GM23338 (cell line): ENCODE measurements at regions not wholly inside any gene's neighbourhood (a gene's known extent, or its start where the extent isn't known, plus 50 kb on each side); places are given as distances from the start of the nearest gene placed in this dataset.

Experiments
- CREB1 ChIP-seq: fragments of 250-450 bp; sonication (Bioruptor Pico); IDR thresholded peaks from 2 replicates; pipeline ENCODE4 v1.5.0; 2020; ENCODE audit warnings: low read depth, mild to moderate bottlenecking, moderate library complexity
- CTCF ChIP-seq, 2 experiments: fragments of 200-600 bp in 1 of 2; sonication (generic) in 1 of 2; conservative IDR thresholded peaks; 2 replicates each; pipeline versions ENCODE4 v1.5.1 to v1.6.1; 2016 to 2017; ENCODE audit warnings: antibody characterized with exemption in 2 of 2, low read depth in 2 of 2, mild to moderate bottlenecking in 2 of 2, moderate library complexity in 1 of 2
- EZH2 ChIP-seq: fragments of 200-600 bp; sonication (generic); IDR thresholded peaks from one replicate; pipeline ENCODE4 v1.8.0; 2017; ENCODE audit warnings: antibody characterized with exemption, mild to moderate bottlenecking, low read depth; ENCODE audit not compliant: unreplicated experiment
- EZH2phosphoT487 ChIP-seq: fragments of 200-600 bp; sonication (generic); IDR thresholded peaks from one replicate; pipeline ENCODE4 v1.8.1; 2018; ENCODE audit warnings: antibody characterized with exemption; ENCODE audit not compliant: unreplicated experiment
- JUNB ChIP-seq: IDR thresholded peaks from one replicate; pipeline ENCODE4 v1.6.1; 2016; ENCODE audit warnings: antibody characterized with exemption; ENCODE audit not compliant: unreplicated experiment
- POLR2AphosphoS5 ChIP-seq: IDR thresholded peaks from 2 replicates; pipeline ENCODE4 v1.6.1; 2016; ENCODE audit warnings: antibody characterized with exemption, low read depth
- REST ChIP-seq: IDR thresholded peaks from one replicate; pipeline ENCODE4 v1.6.1; 2018; ENCODE audit warnings: antibody characterized with exemption; ENCODE audit not compliant: unreplicated experiment
- ZNF114 ChIP-seq: fragments of 250-450 bp; sonication (Bioruptor Pico); IDR thresholded peaks from 2 replicates; pipeline ENCODE4 v1.5.0; 2020; ENCODE audit warnings: mild to moderate bottlenecking, moderate library complexity
- ZNF331 ChIP-seq: fragments of 250-450 bp; sonication (Bioruptor Pico); IDR thresholded peaks from 2 replicates; pipeline ENCODE4 v1.5.0; 2020; ENCODE audit warnings: low read depth, mild to moderate bottlenecking, moderate library complexity
- TF ChIP-seq, protein P1 (sequence below): fragments of 250-450 bp; sonication (Bioruptor Pico); IDR thresholded peaks from 2 replicates; pipeline ENCODE4 v1.5.0; 2020; ENCODE audit warnings: mild to moderate bottlenecking, moderate library complexity

DNA sequence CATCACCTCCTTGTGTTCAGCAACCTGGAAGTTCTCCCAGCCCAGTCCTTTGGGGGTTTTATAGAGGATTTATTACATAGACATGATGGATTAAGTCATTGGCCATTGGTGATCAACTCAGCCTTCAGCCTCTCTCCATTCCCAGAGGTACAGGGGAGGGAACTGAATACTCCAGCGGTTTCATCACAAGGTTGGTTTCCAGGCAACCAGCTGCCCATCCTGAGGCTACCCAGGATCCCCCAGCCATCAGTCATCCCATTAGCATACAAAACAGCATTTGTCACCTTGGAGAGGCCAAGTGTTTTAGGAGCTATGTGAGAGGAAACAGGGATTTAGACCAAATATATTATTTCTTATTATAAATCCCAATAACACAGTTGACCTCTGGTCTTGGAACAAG, 584.8 kb upstream of the NRP1 start:
- TF ChIP-seq CTCF (conservative IDR thresholded peaks at IDR 0.05; ENCODE audit: low read depth in 2 of 2) (no peak), EZH2phosphoT487 (no peak), JUNB (no peak), POLR2AphosphoS5 (no peak), REST (no peak), EZH2 (no peak), ZNF114 (CRISPR knock-in tag) (no peak), CREB1 (CRISPR knock-in tag) (no peak), ZNF331 (no peak)
- TF ChIP-seq, protein P1, sequence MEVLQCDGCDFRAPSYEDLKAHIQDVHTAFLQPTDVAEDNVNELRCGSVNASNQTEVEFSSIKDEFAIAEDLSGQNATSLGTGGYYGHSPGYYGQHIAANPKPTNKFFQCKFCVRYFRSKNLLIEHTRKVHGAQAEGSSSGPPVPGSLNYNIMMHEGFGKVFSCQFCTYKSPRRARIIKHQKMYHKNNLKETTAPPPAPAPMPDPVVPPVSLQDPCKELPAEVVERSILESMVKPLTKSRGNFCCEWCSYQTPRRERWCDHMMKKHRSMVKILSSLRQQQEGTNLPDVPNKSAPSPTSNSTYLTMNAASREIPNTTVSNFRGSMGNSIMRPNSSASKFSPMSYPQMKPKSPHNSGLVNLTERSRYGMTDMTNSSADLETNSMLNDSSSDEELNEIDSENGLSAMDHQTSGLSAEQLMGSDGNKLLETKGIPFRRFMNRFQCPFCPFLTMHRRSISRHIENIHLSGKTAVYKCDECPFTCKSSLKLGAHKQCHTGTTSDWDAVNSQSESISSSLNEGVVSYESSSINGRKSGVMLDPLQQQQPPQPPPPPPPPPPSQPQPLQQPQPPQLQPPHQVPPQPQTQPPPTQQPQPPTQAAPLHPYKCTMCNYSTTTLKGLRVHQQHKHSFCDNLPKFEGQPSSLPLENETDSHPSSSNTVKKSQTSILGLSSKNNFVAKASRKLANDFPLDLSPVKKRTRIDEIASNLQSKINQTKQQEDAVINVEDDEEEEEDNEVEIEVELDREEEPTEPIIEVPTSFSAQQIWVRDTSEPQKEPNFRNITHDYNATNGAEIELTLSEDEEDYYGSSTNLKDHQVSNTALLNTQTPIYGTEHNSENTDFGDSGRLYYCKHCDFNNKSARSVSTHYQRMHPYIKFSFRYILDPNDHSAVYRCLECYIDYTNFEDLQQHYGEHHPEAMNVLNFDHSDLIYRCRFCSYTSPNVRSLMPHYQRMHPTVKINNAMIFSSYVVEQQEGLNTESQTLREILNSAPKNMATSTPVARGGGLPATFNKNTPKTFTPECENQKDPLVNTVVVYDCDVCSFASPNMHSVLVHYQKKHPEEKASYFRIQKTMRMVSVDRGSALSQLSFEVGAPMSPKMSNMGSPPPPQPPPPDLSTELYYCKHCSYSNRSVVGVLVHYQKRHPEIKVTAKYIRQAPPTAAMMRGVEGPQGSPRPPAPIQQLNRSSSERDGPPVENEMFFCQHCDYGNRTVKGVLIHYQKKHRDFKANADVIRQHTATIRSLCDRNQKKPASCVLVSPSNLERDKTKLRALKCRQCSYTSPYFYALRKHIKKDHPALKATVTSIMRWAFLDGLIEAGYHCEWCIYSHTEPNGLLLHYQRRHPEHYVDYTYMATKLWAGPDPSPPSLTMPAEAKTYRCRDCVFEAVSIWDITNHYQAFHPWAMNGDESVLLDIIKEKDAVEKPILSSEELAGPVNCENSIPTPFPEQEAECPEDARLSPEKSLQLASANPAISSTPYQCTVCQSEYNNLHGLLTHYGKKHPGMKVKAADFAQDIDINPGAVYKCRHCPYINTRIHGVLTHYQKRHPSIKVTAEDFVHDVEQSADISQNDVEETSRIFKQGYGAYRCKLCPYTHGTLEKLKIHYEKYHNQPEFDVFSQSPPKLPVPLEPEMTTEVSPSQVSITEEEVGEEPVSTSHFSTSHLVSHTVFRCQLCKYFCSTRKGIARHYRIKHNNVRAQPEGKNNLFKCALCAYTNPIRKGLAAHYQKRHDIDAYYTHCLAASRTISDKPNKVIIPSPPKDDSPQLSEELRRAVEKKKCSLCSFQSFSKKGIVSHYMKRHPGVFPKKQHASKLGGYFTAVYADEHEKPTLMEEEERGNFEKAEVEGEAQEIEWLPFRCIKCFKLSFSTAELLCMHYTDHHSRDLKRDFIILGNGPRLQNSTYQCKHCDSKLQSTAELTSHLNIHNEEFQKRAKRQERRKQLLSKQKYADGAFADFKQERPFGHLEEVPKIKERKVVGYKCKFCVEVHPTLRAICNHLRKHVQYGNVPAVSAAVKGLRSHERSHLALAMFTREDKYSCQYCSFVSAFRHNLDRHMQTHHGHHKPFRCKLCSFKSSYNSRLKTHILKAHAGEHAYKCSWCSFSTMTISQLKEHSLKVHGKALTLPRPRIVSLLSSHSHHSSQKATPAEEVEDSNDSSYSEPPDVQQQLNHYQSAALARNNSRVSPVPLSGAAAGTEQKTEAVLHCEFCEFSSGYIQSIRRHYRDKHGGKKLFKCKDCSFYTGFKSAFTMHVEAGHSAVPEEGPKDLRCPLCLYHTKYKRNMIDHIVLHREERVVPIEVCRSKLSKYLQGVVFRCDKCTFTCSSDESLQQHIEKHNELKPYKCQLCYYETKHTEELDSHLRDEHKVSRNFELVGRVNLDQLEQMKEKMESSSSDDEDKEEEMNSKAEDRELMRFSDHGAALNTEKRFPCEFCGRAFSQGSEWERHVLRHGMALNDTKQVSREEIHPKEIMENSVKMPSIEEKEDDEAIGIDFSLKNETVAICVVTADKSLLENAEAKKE (CRISPR knock-in tag), result no peak
